Hematopoietic multipotent progenitor cell treated with erythropoietin and hydrocortisone succinate and interleukin-3 and kit ligand, for 4 days (in vitro differentiated cells): ENCODE measurements at regions not wholly inside any gene's neighbourhood (a gene's known extent, or its start where the extent isn't known, plus 50 kb on each side); places are given as distances from the start of the nearest gene placed in this dataset.

ENCODE experiments used
- DNase-seq: peaks from one replicate; pipeline ENCODE4 v3.0.0-alpha.2; 2015

GRCh38 chr10:1968257-1969033, 231.1 kb upstream of the ADARB2 start:
- no peak for DNase-seq

GRCh38 chr10:1966712-1967376, 229.5 kb upstream of the ADARB2 start:
- DNase-seq, result no peak

DNA sequence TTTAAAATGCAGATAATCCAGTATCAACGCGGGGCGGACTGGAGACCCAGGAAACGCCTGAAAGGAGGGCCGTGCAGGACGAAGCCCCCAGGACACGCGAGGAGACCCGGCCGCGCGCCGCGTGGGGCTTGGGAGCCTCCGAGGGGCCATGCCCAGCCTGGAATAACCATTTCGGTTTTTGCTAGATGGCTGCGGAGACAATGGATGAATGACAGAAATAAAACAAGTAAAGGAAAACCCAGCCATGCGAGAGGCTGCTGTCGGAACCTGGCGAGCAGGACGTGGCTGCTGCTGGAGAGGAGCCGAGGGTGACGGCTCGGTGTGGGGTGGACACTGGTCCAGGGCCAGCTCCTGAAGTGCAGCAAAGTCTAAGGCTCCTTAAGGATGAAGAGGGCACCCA, 227.2 kb upstream of the ADARB2 start:
- no peak for DNase-seq

DNA sequence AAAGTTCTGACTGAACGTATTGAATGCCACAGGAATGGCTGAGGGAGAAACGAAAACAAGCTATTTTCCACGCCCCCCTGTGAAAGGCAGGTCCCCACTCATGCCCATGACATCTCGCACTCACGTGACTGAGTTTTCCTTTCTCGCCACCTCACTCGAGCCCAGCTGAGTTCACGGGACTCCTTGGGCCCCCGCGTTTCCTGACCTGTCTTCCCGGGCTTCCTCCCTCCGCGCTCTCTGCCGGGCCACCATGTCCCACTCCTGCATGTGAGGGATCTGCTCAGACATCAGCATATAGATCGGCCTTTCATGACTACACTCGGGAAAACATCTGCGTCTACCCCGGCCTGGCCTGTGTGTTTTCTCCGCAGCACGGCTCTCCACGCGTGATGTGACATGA, 226.0 kb upstream of the ADARB2 start:
- no peak for DNase-seq

DNA sequence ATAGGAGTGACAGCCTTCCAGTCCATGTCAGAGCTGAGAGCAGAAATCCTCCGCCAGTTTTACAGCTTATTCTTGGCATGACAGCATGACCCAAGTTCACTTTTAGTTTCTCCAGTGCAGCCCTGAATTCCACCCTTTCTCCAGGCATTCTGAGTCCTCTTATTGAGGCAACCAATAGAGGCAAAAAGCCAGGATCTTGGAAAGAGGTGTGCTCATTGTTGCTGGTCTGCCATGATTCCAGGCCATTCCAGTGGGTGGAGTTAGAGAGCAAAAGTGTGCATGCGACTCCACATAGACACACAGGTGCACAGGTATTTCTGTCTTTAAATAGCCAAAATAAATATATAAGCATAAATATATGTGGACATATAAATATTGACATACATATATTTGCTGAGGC, 224.7 kb upstream of the ADARB2 start:
- DNase-seq, result no peak

DNA sequence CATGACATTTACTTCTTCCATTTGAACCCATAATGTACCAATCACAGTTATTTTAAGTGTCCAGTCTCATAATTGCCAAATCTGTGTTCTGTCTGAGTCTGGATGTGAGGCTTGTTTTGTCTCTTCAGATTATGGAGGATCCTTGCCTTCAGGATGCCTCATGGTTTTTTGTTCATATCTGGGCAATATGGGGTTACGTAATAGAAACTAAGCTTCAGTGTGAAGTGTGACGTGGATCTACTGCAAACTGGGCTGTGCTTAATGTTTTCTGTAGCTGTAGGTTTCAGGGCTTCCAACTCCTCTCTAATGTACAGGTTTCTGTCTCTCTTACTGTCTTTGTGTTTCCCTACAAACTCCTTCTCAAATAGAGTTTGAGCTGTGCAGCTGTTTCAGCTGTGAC, 223.7 kb upstream of the ADARB2 start:
- no peak for DNase-seq

- DNase-seq, result peak; percentile 66
Measured at GRCh38 chr10:1957057-1957456, 219.7 kb upstream of the ADARB2 start.

GRCh38 chr10:1954300-1954699, 217.0 kb upstream of the ADARB2 start:
- DNase-seq, result no peak

DNA sequence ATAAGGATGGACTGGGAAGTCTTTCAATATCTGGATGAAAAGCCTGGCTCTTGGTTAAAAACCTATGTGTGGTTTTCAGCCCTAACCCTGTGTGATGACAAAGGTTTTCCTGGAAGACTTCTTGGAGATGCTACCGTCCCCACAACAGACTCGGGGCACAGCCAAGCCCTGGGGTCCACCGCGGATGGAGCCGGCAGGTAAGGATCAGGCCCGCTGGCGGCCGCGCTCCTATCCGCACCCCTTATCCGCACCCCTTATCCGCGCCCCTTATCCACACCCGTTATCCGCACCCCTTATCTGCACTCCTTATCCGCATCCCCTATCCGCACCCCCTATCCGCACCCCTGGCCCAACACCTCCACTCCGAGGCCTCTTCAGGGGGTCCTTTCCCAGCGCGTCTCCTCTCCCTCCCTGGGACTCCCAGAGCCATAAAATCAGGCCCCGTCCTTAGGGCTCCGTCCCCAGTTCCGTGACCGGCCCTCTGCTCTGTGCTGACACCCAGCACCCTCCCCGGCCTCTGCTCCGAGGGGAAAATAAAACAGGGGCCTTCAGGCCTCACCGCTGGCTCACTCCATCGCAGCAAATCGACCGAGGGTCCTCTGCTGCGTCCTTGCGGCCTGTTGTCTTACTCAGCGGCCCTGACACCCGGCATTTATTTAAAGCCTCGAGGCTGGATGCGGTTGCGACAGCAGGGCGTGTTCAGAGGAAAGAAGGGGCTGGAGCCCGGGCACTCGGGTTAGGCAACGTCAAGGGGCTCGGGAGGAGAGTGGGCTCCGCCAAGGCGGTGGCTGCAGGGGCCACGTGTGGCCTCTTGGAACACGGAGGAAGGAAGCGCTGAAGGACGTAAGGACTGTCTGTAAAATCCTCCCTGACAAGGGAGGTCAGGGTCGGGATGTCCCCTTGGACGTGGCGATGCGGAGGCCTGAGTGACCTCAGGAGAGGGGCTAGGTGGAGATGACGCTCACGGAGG, 215.1 kb upstream of the ADARB2 start:
- no peak for DNase-seq

DNA sequence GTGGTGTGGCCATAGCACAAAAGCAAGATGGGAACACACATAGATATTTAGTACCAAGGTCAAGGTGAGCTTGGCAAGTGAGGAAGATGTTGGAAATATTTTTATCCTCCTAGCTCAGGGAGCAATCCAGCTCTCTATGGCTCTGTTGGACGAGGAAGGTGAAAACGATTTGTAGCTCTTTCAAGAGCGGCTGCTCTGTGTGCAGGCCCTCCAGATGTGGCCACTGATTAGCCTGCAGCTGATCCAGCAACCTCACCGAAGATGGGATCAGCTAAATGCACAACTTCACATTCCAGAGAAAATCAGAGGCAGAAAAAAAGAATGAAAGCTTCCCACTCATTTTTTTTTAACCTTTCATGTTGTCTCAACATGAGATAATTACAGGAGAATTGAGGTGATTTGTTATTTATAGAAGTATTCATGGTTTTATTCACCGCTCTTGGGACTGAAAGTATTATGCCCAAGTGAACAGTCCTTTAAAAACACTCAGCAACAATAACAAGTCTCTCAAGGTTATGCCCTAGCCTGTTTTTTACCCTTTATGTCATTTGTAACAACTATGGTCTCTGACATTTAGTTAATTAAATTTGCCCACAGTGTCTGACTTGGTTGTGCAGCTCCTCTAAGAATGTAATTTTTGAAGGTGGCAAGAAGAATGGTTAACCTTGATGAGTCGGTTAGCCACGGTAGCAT, 213.6 kb upstream of the ADARB2 start:
- no peak for DNase-seq

- no peak for DNase-seq
Measured at GRCh38 chr10:1947464-1948003, 210.2 kb upstream of the ADARB2 start.

DNA sequence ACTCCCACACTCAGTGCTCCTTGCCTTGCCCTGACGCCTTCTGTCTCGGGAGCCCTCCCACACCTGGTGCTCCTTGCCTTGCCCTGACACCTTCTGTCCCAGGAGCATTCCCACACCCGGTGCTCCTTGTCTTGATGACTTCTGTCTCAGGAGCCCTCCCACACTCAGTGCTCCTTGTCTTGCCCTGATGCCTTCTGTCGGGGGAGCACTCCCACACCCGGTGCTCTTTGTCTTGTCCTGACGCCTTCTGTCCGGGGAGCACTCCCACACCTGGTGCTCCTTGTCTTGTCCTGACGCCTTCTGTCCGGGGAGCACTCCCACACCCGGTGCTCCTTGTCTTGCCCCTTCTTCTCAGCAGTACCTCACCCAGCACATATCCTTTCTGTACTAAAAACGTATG, 207.2 kb upstream of the ADARB2 start:
- no peak for DNase-seq

DNA sequence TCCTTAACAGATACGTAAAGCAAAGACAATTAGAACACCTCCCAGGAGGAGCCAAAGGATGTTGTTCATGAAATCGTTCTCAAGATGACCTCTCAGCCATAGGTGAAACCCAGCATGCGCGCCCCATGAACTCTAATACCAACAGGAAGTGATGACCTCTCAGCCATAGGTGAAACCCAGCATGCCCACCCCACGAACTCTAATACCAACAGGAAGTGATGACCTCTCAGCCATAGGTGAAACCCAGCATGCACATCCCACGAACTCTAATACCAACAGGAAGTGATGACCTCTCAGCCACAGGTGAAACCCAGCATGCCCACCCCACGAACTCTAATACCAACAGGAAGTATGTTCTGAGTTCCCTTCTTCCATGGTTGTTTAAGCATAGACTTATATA, 205.2 kb upstream of the ADARB2 start:
- no peak for DNase-seq

DNA sequence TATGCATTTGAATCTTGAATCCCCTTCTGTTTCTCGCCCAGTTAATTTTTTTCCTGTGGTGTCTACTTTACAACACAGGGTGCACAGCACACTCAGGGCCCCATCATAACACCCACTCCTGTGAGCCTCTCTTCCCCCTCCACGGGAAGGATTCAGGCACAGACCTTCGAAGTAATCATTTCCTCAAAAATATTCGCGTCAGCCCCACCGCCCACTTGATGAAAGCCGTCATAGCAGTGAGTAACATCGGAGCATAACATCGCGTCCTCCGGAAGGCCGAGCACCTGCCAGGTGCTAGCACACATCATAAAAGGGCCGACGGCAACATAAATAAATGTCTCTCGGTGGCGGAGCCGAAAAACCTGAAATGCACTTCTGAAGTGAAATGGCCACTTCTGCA, 201.7 kb upstream of the ADARB2 start:
- DNase-seq, result peak; percentile 26

DNA sequence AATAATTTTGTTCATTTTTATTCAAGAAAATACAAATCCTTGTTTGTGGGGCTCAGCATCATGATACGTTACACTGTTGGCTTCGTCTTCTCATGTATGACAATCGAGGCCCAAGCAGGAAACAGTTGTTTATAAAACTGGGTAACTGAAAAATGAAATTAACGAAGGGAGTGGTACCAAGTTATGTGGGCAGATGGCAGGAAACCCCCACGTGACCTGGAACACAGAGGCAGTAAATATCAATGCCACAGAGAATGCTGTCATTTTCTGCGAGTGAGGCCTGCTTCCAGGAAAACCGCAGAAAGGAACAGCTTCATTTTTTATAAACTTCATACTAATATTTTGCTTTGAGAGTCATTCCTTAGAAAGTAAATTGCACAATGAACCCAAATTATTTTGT, 201.0 kb upstream of the ADARB2 start:
- DNase-seq, result peak; percentile 84

DNA sequence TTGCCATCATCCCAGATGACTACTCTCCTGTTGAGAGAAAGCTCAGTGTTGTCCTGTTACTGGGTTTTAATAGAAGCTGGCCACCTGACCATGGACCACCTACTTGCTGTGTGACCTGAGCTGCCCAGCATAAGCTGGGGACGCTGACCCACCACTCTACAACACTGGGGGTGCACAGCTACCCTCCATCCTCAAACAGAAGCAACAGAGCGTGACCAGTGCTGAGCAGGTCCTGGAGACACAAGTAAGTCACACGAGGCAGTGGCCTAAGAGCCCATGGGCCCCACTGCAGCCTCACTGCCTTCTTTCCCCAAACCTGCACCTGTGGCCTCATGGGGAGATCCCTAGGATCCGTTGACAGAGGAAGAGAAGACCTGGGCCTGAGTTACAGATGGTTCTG, 198.6 kb upstream of the ADARB2 start:
- DNase-seq, result no peak

DNA sequence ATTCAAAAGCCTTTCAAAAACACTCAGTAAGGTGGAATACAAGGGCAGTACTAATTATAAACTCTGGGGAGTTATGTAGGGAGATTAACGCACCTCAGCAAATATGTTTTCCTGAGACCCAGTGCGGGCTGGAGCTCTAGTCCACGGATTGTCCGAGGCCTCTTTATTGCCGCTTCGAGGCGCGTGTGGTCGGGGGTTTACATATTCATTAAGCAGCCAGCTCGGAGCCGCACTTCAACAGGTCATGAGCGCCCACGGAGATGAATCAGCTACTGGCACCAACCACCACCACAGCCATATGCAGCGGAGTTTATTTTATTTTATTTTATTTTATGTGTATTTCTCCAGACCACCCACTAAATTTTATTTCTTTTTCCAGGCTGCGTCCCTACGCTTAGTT, 195.9 kb upstream of the ADARB2 start:
- no peak for DNase-seq

DNA sequence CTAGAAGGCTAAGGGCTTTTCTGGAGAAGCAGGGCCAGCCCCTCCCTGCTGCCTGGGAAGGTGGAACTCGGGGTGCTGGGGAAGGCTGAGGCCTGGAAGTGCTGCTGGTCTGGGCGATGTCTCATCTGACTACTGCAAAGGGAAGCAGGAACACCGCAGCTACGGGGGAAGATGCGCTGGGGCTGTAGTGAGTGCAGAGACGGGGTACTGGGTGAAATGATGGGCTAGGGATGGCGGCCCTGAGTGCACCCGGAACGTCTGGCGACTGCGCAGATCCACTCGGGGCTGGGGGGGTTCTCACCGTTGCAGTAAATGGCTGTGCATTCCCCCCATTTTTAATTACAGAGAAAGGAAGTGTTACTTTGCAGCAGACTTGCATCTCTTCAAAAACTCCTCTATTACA, 195.4 kb upstream of the ADARB2 start:
- peak; percentile 7 for DNase-seq

- DNase-seq, result peak; percentile 35
Measured at GRCh38 chr10:1928606-1929005, 191.3 kb upstream of the ADARB2 start.

GRCh38 chr10:1923998-1924397, 186.7 kb upstream of the ADARB2 start:
- no peak for DNase-seq

- DNase-seq, result no peak
Measured at GRCh38 chr10:1923586-1923985, 186.3 kb upstream of the ADARB2 start.

DNA sequence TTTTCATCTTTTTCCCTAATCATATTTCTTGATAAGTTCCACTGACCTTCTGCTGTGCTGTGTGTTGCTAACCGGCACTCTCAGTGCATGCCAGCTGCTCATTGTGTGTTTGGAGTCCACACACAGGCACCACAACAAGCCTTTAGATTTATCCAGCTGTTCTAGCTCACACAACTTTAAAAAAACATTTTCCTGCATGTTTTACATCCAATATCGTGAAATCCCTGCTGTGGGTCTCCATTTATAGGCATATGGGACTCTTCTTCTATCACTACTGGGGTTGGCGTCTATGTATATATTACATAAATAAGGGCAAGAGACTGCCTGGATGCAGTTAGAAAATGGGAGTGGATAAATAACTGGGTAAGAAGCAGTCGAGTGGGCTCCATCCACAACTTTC, 183.6 kb upstream of the ADARB2 start:
- no peak for DNase-seq

- DNase-seq, result no peak
Measured at GRCh38 chr10:1920127-1920526, 182.8 kb upstream of the ADARB2 start.
